SK-N-SH treated with all-trans-retinoic acid at 6 μM for 48 hours (cell line): ENCODE measurements at regions not wholly inside any gene's neighbourhood (a gene's known extent, or its start where the extent isn't known, plus 50 kb on each side); places are given as distances from the start of the nearest gene placed in this dataset.
A peak's percentile ranks its signal among the peaks of the same experiment; 100 is the strongest.

Experiments used
- ATAC-seq: fragments of 200-7000 bp; cut with Tn5 transposase; 3 replicates; pipeline ENCODE4 v1.9.1; 2020; ENCODE audit warnings: mild to moderate bottlenecking, moderate library complexity
- ARNTL ChIP-seq: fragments of 450-650 bp; formaldehyde crosslinking; IDR thresholded peaks from 2 replicates; pipeline ENCODE4 v1.5.0; 2020; ENCODE audit warnings: low read depth, mild to moderate bottlenecking, moderate library complexity, borderline replicate concordance
- CSDC2 ChIP-seq: fragments of 250-450 bp; sonication (Bioruptor Pico); IDR thresholded peaks from 2 replicates; pipeline ENCODE4 v1.5.0; 2020; ENCODE audit warnings: mild to moderate bottlenecking, moderate library complexity
- ISL1 ChIP-seq: fragments of 250-450 bp; sonication (Bioruptor Pico); IDR thresholded peaks from 2 replicates; pipeline ENCODE4 v2.1.2; 2022; ENCODE audit warnings: mild to moderate bottlenecking, moderate library complexity
- PPARA ChIP-seq: fragments of 250-450 bp; sonication (Bioruptor Pico); IDR thresholded peaks from 2 replicates; pipeline ENCODE4 v1.5.0; 2020; ENCODE audit warnings: mild to moderate bottlenecking, borderline replicate concordance
- RARB ChIP-seq: fragments of 250-450 bp; sonication (Bioruptor Pico); IDR thresholded peaks from 2 replicates; pipeline ENCODE4 v1.8.0; 2021; ENCODE audit warnings: mild to moderate bottlenecking, moderate library complexity
- SNAI2 ChIP-seq: fragments of 250-450 bp; sonication (Bioruptor Pico); IDR thresholded peaks from 2 replicates; pipeline ENCODE4 v1.5.0; 2020; ENCODE audit warnings: mild to moderate bottlenecking, moderate library complexity
- ZFP3 ChIP-seq: fragments of 250-450 bp; sonication (Bioruptor Pico); IDR thresholded peaks from 2 replicates; pipeline ENCODE4 v1.5.0; 2020; ENCODE audit warnings: mild to moderate bottlenecking, moderate library complexity
- ZFP30 ChIP-seq: fragments of 450-650 bp; formaldehyde crosslinking; IDR thresholded peaks from 2 replicates; pipeline ENCODE4 v1.5.0; 2022; ENCODE audit warnings: mild to moderate bottlenecking, moderate library complexity
- ZNF565 ChIP-seq: fragments of 450-650 bp; formaldehyde crosslinking; conservative IDR thresholded peaks from 2 replicates; pipeline ENCODE4 v1.5.0; 2020; ENCODE audit warnings: low read depth, mild to moderate bottlenecking, moderate library complexity
- ZNF70 ChIP-seq: fragments of 450-650 bp; formaldehyde crosslinking; IDR thresholded peaks from 2 replicates; pipeline ENCODE4 v1.5.0; 2020; ENCODE audit warnings: mild to moderate bottlenecking, moderate library complexity
- ZNF8 ChIP-seq: fragments of 450-650 bp; formaldehyde crosslinking; IDR thresholded peaks from 2 replicates; pipeline ENCODE4 v1.5.0; 2020; ENCODE audit warnings: mild to moderate bottlenecking, moderate library complexity
- TF ChIP-seq, protein P1 (sequence below): fragments of 250-450 bp; sonication (Bioruptor Pico); IDR thresholded peaks from 2 replicates; pipeline ENCODE4 v1.8.0; 2021; ENCODE audit warnings: low read depth, mild to moderate bottlenecking, moderate library complexity, borderline replicate concordance
- TF ChIP-seq, protein P2 (sequence below): fragments of 250-450 bp; sonication (Bioruptor Pico); IDR thresholded peaks from 2 replicates; pipeline ENCODE4 v1.5.0; 2020; ENCODE audit warnings: mild to moderate bottlenecking, moderate library complexity
- TF ChIP-seq, protein P3 (sequence below): fragments of 250-450 bp; sonication (Bioruptor Pico); IDR thresholded peaks from 2 replicates; pipeline ENCODE4 v1.5.1; 2020; ENCODE audit warnings: low read depth, mild to moderate bottlenecking, moderate library complexity
- TF ChIP-seq, protein P4 (sequence below): fragments of 250-450 bp; sonication (Bioruptor Pico); IDR thresholded peaks from 2 replicates; pipeline ENCODE4 v1.8.0; 2020; ENCODE audit warnings: mild to moderate bottlenecking, moderate library complexity, borderline replicate concordance
- TF ChIP-seq, protein P5 (sequence below): fragments of 250-450 bp; sonication (Bioruptor Pico); IDR thresholded peaks from 2 replicates; pipeline ENCODE4 v1.5.1; 2021; ENCODE audit warnings: mild to moderate bottlenecking, moderate library complexity

DNA sequence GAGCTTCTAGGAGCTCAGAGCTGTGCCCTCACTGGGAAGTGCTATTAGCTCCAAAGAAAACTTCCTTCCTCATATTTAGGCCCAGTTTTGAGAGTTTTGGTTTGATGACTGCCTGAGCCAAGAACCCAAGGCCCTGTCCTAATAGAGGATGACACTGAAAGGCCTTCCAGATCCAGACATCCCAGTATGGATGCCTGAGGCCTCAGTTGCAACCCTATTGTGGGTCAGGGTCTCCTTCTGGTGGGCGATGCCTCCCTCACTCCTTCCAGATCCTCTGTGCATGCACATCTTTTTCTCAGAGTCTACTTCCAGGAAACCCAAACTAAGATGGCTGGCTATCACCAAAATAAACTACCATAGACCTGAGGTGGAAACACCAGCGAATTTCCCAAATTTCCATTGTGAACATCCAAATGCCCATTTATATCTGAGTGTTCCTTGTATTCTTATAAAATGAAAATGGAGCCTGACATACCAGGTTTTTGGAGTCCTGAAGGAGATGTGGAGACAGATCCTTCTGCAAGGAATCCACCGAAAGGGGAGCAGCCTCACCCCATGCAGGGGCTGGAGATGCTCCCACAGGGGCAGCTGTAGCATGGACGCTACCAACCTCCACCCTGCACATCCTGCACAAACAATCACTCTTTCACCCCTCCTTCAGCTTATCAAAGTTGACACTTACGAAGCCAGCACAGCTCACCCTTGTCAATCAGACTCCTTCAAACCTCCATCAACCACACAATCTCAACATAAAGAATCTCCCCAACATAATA is 61.1 kb downstream of the GGTLC2 start (continued):
- TF ChIP-seq, protein P1, sequence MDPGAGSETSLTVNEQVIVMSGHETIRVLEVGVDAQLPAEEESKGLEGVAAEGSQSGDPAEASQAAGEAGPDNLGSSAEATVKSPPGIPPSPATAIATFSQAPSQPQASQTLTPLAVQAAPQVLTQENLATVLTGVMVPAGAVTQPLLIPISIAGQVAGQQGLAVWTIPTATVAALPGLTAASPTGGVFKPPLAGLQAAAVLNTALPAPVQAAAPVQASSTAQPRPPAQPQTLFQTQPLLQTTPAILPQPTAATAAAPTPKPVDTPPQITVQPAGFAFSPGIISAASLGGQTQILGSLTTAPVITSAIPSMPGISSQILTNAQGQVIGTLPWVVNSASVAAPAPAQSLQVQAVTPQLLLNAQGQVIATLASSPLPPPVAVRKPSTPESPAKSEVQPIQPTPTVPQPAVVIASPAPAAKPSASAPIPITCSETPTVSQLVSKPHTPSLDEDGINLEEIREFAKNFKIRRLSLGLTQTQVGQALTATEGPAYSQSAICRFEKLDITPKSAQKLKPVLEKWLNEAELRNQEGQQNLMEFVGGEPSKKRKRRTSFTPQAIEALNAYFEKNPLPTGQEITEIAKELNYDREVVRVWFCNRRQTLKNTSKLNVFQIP: no peak

DNA sequence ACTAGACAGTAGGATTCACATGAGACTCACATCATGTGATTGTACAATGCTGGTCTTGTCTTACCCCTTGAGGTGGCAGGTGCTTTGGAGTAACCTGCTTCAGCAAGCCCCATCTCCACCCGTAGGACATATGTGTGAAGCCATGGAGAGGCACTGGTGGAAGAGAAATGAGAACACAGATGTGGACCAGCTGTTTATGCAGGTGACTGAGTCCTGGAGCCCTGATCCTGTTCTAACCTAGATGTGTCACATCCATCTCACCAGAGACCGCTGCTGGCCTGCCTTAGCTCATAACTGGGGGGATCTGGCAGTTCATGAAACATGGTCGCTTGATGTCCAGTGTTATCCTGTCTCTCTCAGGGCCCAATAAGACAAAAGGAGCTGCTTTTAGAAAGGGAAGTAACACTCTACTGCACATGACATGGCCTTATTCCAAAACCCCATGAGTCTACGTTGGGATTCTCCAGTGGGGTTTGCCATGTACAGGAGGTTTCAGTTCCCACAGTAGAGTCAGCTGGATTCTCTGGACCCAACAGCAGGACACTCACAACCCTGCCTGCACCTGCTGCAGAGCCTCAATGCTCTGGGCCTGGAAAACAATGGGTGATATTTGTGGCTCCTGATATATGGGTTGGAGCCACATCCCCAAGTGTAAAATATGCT is 62.0 kb downstream of the GGTLC2 start:
- ATAC-seq: no peak
- TF ChIP-seq PPARA (CRISPR knock-in tag) (no peak), ZNF8 (CRISPR knock-in tag) (no peak), ZNF565 (CRISPR knock-in tag) (no peak), ISL1 (CRISPR knock-in tag) (no peak), ZFP3 (CRISPR knock-in tag) (no peak), ZNF70 (no peak), SNAI2 (CRISPR knock-in tag) (no peak), CSDC2 (CRISPR knock-in tag) (no peak), RARB (CRISPR knock-in tag) (no peak), ZFP30 (CRISPR knock-in tag) (no peak)
- TF ChIP-seq, protein P2, sequence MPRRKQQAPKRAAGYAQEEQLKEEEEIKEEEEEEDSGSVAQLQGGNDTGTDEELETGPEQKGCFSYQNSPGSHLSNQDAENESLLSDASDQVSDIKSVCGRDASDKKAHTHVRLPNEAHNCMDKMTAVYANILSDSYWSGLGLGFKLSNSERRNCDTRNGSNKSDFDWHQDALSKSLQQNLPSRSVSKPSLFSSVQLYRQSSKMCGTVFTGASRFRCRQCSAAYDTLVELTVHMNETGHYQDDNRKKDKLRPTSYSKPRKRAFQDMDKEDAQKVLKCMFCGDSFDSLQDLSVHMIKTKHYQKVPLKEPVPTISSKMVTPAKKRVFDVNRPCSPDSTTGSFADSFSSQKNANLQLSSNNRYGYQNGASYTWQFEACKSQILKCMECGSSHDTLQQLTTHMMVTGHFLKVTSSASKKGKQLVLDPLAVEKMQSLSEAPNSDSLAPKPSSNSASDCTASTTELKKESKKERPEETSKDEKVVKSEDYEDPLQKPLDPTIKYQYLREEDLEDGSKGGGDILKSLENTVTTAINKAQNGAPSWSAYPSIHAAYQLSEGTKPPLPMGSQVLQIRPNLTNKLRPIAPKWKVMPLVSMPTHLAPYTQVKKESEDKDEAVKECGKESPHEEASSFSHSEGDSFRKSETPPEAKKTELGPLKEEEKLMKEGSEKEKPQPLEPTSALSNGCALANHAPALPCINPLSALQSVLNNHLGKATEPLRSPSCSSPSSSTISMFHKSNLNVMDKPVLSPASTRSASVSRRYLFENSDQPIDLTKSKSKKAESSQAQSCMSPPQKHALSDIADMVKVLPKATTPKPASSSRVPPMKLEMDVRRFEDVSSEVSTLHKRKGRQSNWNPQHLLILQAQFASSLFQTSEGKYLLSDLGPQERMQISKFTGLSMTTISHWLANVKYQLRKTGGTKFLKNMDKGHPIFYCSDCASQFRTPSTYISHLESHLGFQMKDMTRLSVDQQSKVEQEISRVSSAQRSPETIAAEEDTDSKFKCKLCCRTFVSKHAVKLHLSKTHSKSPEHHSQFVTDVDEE: no peak
- TF ChIP-seq, protein P1: no peak
- TF ChIP-seq, protein P3, sequence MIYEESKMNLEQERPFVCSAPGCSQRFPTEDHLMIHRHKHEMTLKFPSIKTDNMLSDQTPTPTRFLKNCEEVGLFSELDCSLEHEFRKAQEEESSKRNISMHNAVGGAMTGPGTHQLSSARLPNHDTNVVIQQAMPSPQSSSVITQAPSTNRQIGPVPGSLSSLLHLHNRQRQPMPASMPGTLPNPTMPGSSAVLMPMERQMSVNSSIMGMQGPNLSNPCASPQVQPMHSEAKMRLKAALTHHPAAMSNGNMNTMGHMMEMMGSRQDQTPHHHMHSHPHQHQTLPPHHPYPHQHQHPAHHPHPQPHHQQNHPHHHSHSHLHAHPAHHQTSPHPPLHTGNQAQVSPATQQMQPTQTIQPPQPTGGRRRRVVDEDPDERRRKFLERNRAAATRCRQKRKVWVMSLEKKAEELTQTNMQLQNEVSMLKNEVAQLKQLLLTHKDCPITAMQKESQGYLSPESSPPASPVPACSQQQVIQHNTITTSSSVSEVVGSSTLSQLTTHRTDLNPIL (CRISPR knock-in tag): no peak
- TF ChIP-seq, protein P4, sequence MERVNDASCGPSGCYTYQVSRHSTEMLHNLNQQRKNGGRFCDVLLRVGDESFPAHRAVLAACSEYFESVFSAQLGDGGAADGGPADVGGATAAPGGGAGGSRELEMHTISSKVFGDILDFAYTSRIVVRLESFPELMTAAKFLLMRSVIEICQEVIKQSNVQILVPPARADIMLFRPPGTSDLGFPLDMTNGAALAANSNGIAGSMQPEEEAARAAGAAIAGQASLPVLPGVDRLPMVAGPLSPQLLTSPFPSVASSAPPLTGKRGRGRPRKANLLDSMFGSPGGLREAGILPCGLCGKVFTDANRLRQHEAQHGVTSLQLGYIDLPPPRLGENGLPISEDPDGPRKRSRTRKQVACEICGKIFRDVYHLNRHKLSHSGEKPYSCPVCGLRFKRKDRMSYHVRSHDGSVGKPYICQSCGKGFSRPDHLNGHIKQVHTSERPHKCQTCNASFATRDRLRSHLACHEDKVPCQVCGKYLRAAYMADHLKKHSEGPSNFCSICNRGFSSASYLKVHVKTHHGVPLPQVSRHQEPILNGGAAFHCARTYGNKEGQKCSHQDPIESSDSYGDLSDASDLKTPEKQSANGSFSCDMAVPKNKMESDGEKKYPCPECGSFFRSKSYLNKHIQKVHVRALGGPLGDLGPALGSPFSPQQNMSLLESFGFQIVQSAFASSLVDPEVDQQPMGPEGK (CRISPR knock-in tag): no peak
- TF ChIP-seq, protein P5, sequence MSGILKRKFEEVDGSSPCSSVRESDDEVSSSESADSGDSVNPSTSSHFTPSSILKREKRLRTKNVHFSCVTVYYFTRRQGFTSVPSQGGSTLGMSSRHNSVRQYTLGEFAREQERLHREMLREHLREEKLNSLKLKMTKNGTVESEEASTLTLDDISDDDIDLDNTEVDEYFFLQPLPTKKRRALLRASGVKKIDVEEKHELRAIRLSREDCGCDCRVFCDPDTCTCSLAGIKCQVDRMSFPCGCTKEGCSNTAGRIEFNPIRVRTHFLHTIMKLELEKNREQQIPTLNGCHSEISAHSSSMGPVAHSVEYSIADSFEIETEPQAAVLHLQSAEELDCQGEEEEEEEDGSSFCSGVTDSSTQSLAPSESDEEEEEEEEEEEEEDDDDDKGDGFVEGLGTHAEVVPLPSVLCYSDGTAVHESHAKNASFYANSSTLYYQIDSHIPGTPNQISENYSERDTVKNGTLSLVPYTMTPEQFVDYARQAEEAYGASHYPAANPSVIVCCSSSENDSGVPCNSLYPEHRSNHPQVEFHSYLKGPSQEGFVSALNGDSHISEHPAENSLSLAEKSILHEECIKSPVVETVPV (CRISPR knock-in tag): no peak

DNA sequence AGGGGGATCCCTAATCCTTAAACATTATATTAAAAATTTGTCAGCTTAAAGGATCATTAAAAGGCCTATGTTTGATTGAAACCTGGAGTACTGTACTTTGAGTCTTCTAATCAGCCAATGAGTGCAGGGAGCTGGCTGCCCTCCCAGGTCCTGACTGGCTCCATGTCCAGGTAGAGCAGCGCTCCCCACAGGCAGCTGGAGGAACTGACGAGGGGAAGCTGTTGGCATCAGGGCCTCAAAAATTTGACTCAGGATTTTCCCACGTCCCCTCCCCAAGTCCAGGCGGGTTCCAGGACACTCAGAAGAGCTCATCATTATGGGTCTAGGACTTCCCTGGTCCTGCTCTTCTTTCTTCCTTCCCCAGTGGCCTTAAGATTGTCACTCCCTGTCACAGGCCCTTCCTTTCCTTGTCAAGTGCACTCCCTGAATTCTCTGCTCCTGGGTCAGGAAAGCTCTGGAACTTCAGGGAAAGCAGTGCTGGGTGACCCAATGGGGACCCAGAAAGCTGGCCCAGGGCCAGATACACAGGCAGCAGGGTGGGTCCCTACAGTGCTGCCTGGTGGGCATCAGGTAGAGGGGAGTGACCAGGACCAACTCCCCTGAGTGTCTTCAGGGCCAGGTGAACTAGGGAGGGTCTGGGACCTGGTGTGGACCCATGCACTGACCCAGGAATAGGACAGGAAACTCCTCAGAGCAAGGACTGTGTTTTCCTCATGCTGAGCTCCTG is 65.5 kb downstream of the GGTLC2 start:
- no peak for TF ChIP-seq CSDC2 (CRISPR knock-in tag)
- TF ChIP-seq, protein P2: no peak
- no peak for TF ChIP-seq ARNTL
- TF ChIP-seq, protein P3 (CRISPR knock-in tag): no peak
- TF ChIP-seq, protein P5 (CRISPR knock-in tag): no peak
- TF ChIP-seq PPARA (CRISPR knock-in tag): no peak
- no peak for TF ChIP-seq ZNF8 (CRISPR knock-in tag)
- ATAC-seq: peak; percentile 57; the same call in 2 of the 3 replicates
